Right renal cortex interstitium (tissue), 3 donors: ENCODE measurements at regions not wholly inside any gene's neighbourhood (a gene's known extent, or its start where the extent isn't known, plus 50 kb on each side); places are given as distances from the start of the nearest gene placed in this dataset.

Experiments
- DNase-seq, 3 donors: peaks; one replicate each; pipeline ENCODE4 v3.0.0-alpha.2; 2013; ENCODE audit warnings: low read depth in 3 of 3, low spot score in 2 of 3

- DNase-seq: no peak
Observed at GRCh38 chr4:159443975-159444374, 341.1 kb downstream of the RAPGEF2 start.

GRCh38 chr4:159444678-159445077 lies 341.8 kb downstream of the RAPGEF2 start:
- no peak for DNase-seq

GRCh38 chr4:159445692-159446091 lies 342.8 kb downstream of the RAPGEF2 start:
- DNase-seq: no peak

DNA sequence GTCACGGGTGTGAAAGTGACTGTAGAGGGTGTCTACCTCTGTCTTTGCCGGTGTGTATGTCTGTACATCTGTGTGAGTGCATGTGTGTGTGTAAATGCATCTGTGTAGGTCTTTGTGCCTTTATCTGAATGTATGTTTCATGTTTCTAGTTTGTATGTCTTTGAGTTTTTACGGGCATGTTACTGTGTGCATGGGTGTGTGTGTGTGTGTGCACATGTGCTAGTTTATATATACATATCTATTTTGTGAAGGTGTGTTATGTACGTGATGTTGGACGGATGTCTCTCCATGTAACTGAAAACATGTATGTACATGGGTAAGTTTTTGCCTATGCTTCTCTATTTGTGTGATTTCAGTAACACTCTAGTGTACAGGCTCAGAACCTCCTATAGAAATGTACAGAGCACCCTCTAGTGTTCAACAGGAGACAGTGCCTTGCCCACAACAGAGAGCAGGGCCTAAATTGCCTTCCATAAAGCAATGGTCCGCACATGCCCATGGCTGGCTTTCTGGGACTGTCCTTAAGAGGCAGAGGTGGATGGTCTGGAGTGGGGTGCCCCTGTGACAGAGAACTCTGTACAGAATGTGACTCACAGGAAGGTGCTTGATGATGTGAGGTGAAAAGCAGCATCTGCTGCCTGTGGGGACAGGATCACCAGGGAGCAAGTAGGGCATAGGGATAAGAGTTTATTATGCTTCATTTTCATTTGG lies 343.5 kb downstream of the RAPGEF2 start:
- peak; percentile 40 to 48 (median 47) for DNase-seq

DNA sequence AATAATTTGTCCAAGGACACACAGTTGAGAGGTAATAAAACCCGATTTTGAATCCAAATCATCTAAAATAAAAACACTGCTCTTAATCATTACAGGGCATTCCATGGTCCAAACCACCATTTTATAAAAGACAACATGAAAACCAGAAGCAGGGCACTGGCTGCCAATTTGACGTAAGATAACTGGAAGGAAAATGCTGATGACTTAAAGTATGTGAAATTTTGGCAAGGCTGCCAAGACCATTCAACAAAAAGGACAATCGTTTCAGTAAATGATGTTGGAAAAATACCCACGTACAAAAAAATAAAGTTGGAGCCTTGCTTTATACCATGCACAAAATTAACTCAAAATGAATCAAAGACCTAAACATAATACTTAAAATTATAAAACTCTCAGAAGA lies 344.4 kb downstream of the RAPGEF2 start:
- no peak for DNase-seq

- no peak for DNase-seq
Observed at GRCh38 chr4:159451006-159451405, 348.1 kb downstream of the RAPGEF2 start.

DNA sequence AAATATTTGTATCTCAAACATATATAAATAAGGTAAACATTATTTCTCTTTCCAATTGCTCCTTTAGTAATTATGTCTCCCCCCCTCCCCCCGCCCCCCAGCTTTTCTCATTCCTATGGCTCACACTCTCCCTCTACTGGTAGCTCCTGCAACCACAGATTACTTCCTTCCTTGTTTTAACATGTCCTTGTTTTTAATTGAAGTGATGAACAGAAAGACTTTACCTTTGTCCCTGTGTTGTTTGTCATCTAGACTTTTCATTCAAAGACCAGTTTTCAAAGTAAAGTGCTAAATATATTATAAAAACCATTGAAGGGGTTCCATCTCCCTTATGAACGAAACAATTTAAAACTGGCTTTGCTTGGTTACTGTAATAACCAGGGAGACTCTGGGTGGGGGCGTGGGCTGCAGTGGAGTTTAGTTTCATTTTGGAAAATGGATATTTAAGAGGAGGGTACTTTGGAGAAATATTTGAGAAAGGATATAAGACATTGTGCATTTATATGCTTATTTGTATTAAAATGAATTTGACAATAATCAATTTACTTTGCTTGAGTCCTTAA lies 352.9 kb downstream of the RAPGEF2 start:
- no peak for DNase-seq

DNA sequence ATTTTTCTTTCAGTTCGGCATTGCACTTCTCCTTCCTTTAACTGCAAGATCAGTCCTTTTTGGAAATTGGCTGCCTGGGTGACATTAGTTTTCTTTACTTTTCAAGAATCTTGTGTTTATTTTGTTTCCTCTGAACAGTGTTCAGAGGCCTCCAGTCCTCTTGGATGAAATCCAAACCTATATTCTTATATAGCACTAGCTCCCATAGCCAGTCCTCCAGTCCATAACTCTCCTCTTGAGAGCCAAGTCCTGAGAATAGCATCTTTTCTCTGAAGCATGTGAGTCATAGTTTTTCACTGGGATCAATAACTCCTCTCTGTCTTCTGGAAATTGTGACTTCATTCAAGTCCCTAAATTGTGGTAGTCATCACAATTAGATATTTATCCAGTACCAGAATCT lies 357.5 kb downstream of the RAPGEF2 start:
- no peak for DNase-seq

GRCh38 chr4:159463235-159463634 lies 360.4 kb downstream of the RAPGEF2 start:
- no peak for DNase-seq

DNA sequence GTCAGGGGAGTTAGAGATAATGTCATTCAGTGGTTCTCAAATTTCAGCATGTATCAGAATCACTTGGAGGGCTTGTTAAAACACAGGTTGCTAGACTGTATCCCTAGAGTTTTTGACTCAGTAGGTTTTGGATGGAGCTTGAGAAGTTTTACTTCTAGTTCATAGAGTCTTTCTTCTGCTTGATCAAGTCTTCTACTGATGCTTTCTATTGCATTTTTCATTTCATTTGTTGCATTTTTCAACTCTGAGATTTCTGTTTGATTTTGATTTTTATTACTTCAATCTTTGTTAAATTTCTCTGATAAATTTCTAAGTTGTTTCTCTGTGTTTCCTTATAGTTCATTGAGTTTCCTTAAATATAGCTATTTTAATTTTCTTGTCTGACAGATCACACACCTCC lies 361.4 kb downstream of the RAPGEF2 start:
- no peak for DNase-seq

- no peak for DNase-seq
Observed at GRCh38 chr4:159476886-159477285, 374.0 kb downstream of the RAPGEF2 start.

DNA sequence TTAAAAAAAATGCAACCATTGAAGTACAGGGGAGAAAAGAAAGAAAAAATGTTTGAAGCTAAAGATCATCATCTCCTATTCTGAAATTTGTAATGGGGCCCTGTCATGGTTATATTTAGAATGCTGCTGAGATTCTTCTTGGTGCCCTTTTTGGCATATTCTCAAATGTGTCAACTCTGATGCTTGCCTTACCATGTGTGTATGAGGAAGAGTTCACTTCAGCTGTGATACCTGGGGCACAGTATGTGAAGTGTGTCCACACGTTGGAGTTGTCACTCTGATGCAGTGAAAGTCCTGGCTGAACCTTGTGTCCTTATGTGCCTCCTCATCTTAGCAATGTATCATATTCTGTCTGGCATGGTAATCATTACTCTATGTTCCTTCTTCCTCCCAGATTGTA lies 377.9 kb downstream of the RAPGEF2 start:
- DNase-seq: no peak

GRCh38 chr4:159481936-159482335 lies 379.1 kb downstream of the RAPGEF2 start:
- no peak for DNase-seq

GRCh38 chr4:159483110-159483781 lies 380.4 kb downstream of the RAPGEF2 start:
- no peak for DNase-seq

GRCh38 chr4:159483782-159484741 lies 381.2 kb downstream of the RAPGEF2 start:
- no peak for DNase-seq

DNA sequence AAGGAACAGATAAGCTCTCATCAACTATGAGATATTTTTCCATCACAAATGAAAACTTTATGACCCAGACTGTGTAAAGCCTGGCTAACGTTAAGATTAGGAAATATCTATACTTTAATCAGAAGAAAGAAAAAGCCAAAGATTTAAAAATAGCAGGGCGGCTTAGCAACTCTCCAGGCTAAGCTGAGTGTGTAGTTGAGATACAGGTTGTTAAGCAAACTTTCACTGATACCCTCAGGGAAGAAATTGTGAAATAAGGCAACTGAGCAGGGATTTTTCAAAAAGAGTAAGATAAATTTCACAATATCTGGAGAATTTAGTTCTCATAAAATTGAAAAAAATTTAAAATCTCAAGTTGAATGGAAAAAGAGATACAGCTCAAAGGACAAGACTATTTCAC lies 382.0 kb downstream of the RAPGEF2 start:
- no peak for DNase-seq

DNA sequence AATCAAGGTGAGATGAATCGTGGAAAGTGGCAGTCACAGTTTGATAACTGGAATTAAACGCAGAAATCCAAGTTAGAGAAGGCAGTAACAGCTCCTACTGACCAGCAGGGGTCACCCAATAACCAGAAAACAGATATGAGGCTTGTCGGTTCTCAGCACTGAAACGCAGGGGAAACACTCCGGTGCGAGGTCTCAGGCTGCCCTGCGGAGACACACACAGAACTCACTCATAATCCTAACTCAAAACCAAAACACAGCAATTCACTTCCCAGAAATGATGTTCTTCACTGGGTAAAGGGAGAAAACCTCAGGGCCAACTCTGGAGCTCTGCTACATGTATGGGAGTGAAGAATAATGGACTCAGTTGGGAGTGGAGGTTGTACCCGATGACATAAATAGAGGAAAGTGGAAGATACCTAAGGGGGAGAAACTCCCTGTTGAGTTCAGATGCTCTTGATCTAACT lies 384.4 kb downstream of the RAPGEF2 start:
- DNase-seq: peak; percentile 54 to 64 (median 63)

DNA sequence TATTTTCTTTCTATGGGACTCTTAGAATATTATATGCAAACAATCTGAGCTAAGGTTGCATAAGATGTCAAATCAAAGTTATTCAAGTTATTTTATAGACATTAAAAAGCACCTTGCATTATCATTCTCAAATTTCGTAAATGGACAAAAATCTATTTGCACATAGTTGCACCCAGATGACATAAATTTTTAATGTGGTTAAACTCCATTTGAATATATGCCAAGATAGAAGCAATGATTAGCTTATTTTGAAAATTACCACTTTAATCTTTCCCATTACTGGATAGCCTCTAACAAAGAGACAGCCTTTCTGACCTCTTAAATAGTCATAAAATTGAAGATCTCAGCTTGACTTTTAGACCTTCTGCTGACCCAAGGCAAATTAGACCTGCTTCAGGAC lies 386.8 kb downstream of the RAPGEF2 start:
- DNase-seq: no peak

GRCh38 chr4:159495515-159496236 lies 392.8 kb downstream of the RAPGEF2 start:
- DNase-seq: no peak

DNA sequence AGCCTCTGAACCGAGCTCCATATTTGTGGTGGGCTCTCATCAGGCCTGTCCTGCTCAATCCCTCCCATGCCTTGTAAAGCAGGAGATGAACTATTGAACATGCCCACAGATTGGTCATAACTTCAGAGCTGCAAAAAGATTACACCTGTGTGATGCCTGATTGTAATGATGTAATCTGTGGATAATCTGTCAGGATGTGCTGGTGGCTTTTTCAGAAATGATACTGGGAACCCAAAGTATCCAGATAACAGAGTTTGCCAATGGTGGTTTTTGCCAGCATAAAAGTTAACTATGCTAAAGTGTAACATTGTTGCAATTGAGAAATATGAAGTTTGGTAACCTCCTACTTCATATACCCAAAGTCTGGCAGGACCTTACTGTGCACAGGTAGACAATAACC lies 393.4 kb downstream of the RAPGEF2 start:
- no peak for DNase-seq
